ENCODE measurements at regions not wholly inside any gene's neighbourhood (a gene's known extent, or its start where the extent isn't known, plus 50 kb on each side); places are given as distances from the start of the nearest gene placed in this dataset.
"Not testable (repeated sequence)": the region's sequence is repeated elsewhere in the genome, so short reads cannot be mapped to it uniquely, and the experiment has no call there.

DNA sequence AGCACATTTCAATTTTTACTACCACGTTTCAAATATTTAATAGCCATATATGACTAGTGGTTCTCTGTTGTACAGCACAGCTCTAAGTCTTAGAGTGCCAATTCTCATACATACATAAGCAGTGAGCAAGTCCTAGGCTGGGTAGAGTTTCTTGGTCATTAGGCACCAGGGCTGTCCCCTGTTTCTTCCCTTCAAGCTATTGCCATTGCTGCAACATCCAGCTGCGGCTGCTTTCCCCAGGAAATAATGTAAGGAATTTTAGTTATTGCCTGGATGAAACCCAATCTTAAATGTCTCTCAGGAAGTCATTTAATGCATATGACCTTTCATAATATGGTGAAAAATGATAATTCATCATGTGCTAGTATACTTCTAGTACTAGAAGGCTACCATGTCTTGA is 74.1 kb upstream of the PPP3CA start:
- Histone ChIP-seq H3K9me3 (ENCODE audit: control insufficient read depth, low read depth, low read length) (peaks cover 3% of the 10 kb centered on the region), H3K4me3 (ENCODE audit: low read length) (no peak overlapping the region), H3K27ac (ENCODE audit: low read length) (no peak overlapping the region), H3K4me1 (ENCODE audit: control insufficient read depth, insufficient read depth, low read length) (peaks cover 5% of the 10 kb centered on the region), H3K36me3 (ENCODE audit: control insufficient read depth, insufficient read depth, low read length) (no peaks in the 10 kb centered on the region), H3K27me3 (ENCODE audit: control insufficient read depth, insufficient read depth, low read length) (no peaks in the 10 kb centered on the region)
- 85% methylated on average over 2 of the region's 2 CpGs for WGBS (ENCODE audit: insufficient coverage, low lambda C conversion rate)
- no peak for DNase-seq

GRCh38 chr4:101420661-101421060 is 73.3 kb upstream of the PPP3CA start:
- H3K27me3 ChIP-seq (ENCODE audit: control insufficient read depth, insufficient read depth, low read length) = no peaks in the 10 kb centered on the region
- H3K4me1 ChIP-seq (ENCODE audit: control insufficient read depth, insufficient read depth, low read length) = peaks cover 5% of the 10 kb centered on the region
- no peak overlapping the region for H3K27ac ChIP-seq (ENCODE audit: low read length)
- H3K4me3 ChIP-seq (ENCODE audit: low read length) = no peak overlapping the region
- no peak for DNase-seq
- peaks cover 3% of the 10 kb centered on the region for H3K9me3 ChIP-seq (ENCODE audit: control insufficient read depth, low read depth, low read length)
- no peaks in the 10 kb centered on the region for H3K36me3 ChIP-seq (ENCODE audit: control insufficient read depth, insufficient read depth, low read length)

GRCh38 chr4:101419336-101420135 is 72.2 kb upstream of the PPP3CA start:
- H3K36me3 ChIP-seq (ENCODE audit: control insufficient read depth, insufficient read depth, low read length) = no peaks in the 10 kb centered on the region
- H3K4me1 ChIP-seq (ENCODE audit: control insufficient read depth, insufficient read depth, low read length) = peaks cover 5% of the 10 kb centered on the region
- H3K27ac ChIP-seq (ENCODE audit: low read length) = no peak overlapping the region
- 0% methylated on average over 2 of the region's 5 CpGs for WGBS (ENCODE audit: insufficient coverage, low lambda C conversion rate)
- H3K9me3 ChIP-seq (ENCODE audit: control insufficient read depth, low read depth, low read length) = no peaks in the 10 kb centered on the region
- no peaks in the 10 kb centered on the region for H3K27me3 ChIP-seq (ENCODE audit: control insufficient read depth, insufficient read depth, low read length)
- peak in 1 of 2 donors; percentile 41 for DNase-seq
- no peak overlapping the region for H3K4me3 ChIP-seq (ENCODE audit: low read length)

DNA sequence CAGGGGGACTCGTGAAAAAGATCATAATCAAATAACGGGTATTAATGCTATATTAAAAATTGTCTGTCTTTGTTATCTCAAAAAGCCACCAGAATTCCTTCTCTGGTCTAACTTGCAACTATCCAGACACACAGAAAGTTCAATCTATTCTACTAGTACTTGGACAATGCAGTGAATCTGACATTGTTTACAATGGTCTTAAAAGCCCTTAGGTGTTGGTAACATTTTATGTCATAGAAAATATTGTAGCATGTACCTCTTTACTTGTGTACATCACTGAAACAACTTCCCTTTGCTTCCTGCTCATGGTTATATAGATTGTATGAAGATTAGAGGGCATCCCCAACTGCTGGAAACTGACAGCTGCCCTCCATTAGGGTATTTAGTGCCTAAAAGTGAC is 71.1 kb upstream of the PPP3CA start:
- no peaks in the 10 kb centered on the region for H3K27me3 ChIP-seq (ENCODE audit: control insufficient read depth, insufficient read depth, low read length)
- H3K4me1 ChIP-seq (ENCODE audit: control insufficient read depth, insufficient read depth, low read length) = peaks cover 5% of the 10 kb centered on the region
- H3K4me3 ChIP-seq (ENCODE audit: low read length) = no peak overlapping the region
- H3K9me3 ChIP-seq (ENCODE audit: control insufficient read depth, low read depth, low read length) = no peaks in the 10 kb centered on the region
- 73% methylated on average over 2 of the region's 2 CpGs for WGBS (ENCODE audit: insufficient coverage, low lambda C conversion rate)
- H3K27ac ChIP-seq (ENCODE audit: low read length) = no peak overlapping the region
- no peaks in the 10 kb centered on the region for H3K36me3 ChIP-seq (ENCODE audit: control insufficient read depth, insufficient read depth, low read length)
- no peak for DNase-seq

DNA sequence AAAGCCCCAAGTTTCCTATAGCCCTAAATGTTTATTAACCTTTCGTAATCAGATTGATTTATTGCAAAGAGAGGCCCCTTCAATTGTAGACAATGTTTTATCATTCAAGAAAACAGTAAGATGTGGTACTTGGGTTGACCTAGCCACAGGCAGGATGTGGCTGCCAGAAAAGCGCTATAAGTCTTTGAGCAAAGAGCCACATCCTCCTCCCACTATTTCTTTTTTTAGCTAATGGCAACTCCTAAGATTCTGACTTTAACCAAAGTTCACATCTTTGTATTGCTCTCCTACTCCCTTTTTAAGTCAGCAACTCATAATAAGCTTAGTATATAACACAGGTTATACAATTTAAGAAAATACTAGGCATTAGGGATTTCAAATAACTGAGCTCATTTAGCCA is 70.7 kb upstream of the PPP3CA start:
- Histone ChIP-seq H3K4me3 (ENCODE audit: low read length) (no peak overlapping the region), H3K9me3 (ENCODE audit: control insufficient read depth, low read depth, low read length) (no peaks in the 10 kb centered on the region), H3K27me3 (ENCODE audit: control insufficient read depth, insufficient read depth, low read length) (no peaks in the 10 kb centered on the region), H3K27ac (ENCODE audit: low read length) (no peak overlapping the region), H3K36me3 (ENCODE audit: control insufficient read depth, insufficient read depth, low read length) (no peaks in the 10 kb centered on the region), H3K4me1 (ENCODE audit: control insufficient read depth, insufficient read depth, low read length) (peaks cover 5% of the 10 kb centered on the region)
- peak in 1 of 2 donors; percentile 2 for DNase-seq
- 57% methylated on average over 1 of the region's 2 CpGs for WGBS (ENCODE audit: insufficient coverage, low lambda C conversion rate)

DNA sequence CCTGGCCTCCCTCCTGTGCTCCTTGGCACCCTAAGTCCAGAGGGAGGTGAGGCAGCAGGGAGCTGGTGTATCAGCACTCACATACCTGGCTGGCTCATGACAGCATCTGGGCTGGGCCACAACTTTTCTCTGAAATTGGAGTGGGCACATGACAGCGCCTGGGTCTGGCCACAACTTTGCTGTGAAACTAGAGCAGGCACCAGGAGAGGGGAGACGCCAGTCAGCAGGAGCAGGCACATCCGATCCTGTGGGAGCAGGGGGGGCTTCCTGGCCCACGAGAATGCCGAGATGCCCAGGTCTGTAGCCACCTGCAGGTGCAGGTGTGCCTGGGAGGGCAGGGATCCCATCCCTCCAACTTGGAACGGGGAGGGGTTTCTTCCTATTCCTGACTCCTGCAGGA is 69.7 kb upstream of the PPP3CA start:
- no peak overlapping the region for H3K4me3 ChIP-seq (ENCODE audit: low read length)
- H3K27me3 ChIP-seq (ENCODE audit: control insufficient read depth, insufficient read depth, low read length) = no peaks in the 10 kb centered on the region
- WGBS (ENCODE audit: insufficient coverage, low lambda C conversion rate) = no CpG with 5 or more reads among the region's 6 CpGs
- no peak for DNase-seq
- no peak overlapping the region for H3K27ac ChIP-seq (ENCODE audit: low read length)
- no peaks in the 10 kb centered on the region for H3K36me3 ChIP-seq (ENCODE audit: control insufficient read depth, insufficient read depth, low read length)
- H3K4me1 ChIP-seq (ENCODE audit: control insufficient read depth, insufficient read depth, low read length) = peaks cover 5% of the 10 kb centered on the region
- H3K9me3 ChIP-seq (ENCODE audit: control insufficient read depth, low read depth, low read length) = no peaks in the 10 kb centered on the region

- Histone ChIP-seq H3K4me3 (ENCODE audit: low read length) (no peak overlapping the region), H3K4me1 (ENCODE audit: control insufficient read depth, insufficient read depth, low read length) (peaks cover 5% of the 10 kb centered on the region), H3K27ac (ENCODE audit: low read length) (no peak overlapping the region), H3K36me3 (ENCODE audit: control insufficient read depth, insufficient read depth, low read length) (no peaks in the 10 kb centered on the region), H3K9me3 (ENCODE audit: control insufficient read depth, low read depth, low read length) (no peaks in the 10 kb centered on the region), H3K27me3 (ENCODE audit: control insufficient read depth, insufficient read depth, low read length) (no peaks in the 10 kb centered on the region)
- WGBS (ENCODE audit: insufficient coverage, low lambda C conversion rate) = no CpG with 5 or more reads among the region's 6 CpGs
- no peak for DNase-seq
Observed at GRCh38 chr4:101415962-101416361, 68.6 kb upstream of the PPP3CA start.

- no peaks in the 10 kb centered on the region for H3K9me3 ChIP-seq (ENCODE audit: control insufficient read depth, low read depth, low read length)
- no peak overlapping the region for H3K27ac ChIP-seq (ENCODE audit: low read length)
- H3K27me3 ChIP-seq (ENCODE audit: control insufficient read depth, insufficient read depth, low read length) = no peaks in the 10 kb centered on the region
- DNase-seq = no peak
- H3K4me1 ChIP-seq (ENCODE audit: control insufficient read depth, insufficient read depth, low read length) = peaks cover 3% of the 10 kb centered on the region
- 90% methylated on average over 1 of the region's 1 CpG for WGBS (ENCODE audit: insufficient coverage, low lambda C conversion rate)
- no peak overlapping the region for H3K4me3 ChIP-seq (ENCODE audit: low read length)
- H3K36me3 ChIP-seq (ENCODE audit: control insufficient read depth, insufficient read depth, low read length) = no peaks in the 10 kb centered on the region
Observed at GRCh38 chr4:101414496-101414895, 67.2 kb upstream of the PPP3CA start.

DNA sequence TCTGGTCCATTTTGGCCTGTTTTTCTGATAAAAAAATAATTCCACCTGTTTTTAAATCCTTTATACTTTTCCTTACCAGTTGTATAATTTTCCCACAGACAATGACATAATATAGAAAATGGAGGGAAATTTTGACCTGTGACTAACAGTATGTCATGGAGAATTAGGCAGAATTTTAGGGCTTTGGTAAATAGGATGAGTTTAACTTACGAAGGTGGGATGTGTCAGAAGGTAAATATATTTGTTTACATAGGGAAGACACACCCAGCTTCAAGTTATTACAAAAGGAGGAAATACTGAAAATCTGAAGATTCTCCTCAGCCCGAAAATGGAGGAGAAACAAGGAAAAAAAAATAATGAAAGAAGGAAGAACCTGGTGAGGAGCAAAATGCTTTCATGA is 64.6 kb upstream of the PPP3CA start:
- Histone ChIP-seq H3K9me3 (ENCODE audit: control insufficient read depth, low read depth, low read length) (no peaks in the 10 kb centered on the region), H3K4me1 (ENCODE audit: control insufficient read depth, insufficient read depth, low read length) (no peaks in the 10 kb centered on the region), H3K27me3 (ENCODE audit: control insufficient read depth, insufficient read depth, low read length) (no peaks in the 10 kb centered on the region), H3K36me3 (ENCODE audit: control insufficient read depth, insufficient read depth, low read length) (no peaks in the 10 kb centered on the region), H3K4me3 (ENCODE audit: low read length) (no peak overlapping the region), H3K27ac (ENCODE audit: low read length) (no peak overlapping the region)
- WGBS (ENCODE audit: insufficient coverage, low lambda C conversion rate) = 69% methylated on average over 2 of the region's 2 CpGs
- DNase-seq = no peak

DNA sequence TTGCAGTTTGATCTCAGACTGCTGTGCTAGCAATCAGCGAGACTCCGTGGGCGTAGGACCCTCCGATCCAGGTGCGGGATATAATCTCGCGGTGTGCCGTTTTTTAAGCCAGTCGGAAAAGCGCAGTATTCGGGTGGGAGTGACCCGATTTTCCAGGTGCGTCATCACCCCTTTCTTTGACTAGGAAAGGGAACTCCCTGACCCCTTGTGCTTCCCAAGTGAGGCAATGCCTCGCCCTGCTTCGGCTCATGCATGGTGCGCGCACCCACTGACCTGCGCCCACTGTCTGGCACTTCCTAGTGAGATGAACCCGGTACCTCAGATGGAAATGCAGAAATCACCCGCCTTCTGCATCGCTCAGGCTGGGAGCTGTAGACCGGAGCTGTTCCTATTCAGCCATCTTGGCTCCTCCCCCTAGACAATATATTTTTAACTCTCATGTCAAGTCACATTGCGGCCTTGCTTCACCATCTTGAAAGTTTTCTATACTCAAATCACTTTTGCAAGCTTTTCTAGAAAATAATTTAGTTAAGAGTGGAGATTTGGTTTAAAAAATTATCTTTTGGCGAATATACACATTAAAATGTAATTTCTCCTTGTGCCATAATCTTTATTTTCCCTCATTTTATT is 64.1 kb upstream of the PPP3CA start:
- WGBS (ENCODE audit: insufficient coverage, low lambda C conversion rate) = 90% methylated on average over 1 of the region's 24 CpGs
- H3K4me1 ChIP-seq (ENCODE audit: control insufficient read depth, insufficient read depth, low read length); H3K27me3 ChIP-seq (ENCODE audit: control insufficient read depth, insufficient read depth, low read length); H3K4me3 ChIP-seq (ENCODE audit: low read length); H3K36me3 ChIP-seq (ENCODE audit: control insufficient read depth, insufficient read depth, low read length); H3K9me3 ChIP-seq (ENCODE audit: control insufficient read depth, low read depth, low read length); H3K27ac ChIP-seq (ENCODE audit: low read length); DNase-seq: not testable (repeated sequence)

DNA sequence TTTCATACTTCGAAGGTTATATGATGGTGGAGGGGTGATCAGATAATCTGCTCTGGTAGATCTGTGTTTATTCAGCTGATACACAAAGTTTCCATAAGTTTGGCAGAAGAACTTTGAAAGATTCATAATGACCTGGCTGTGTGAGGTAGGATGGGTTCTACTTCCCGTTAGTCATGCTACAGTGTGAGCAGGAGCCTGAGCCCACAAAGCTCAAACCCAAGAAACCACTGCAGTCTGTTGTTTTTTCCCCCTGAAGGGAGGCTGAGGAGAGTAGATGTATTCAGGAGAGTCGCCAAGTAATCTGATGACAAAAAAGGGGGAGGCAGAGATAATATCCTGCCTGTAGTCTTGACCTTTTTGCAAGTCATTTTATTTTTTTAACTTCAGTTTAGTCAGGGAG is 52.8 kb upstream of the PPP3CA start:
- Histone ChIP-seq H3K4me3 (ENCODE audit: low read length) (no peak overlapping the region), H3K9me3 (ENCODE audit: control insufficient read depth, low read depth, low read length) (no peaks in the 10 kb centered on the region), H3K36me3 (ENCODE audit: control insufficient read depth, insufficient read depth, low read length) (no peaks in the 10 kb centered on the region), H3K4me1 (ENCODE audit: control insufficient read depth, insufficient read depth, low read length) (no peaks in the 10 kb centered on the region), H3K27me3 (ENCODE audit: control insufficient read depth, insufficient read depth, low read length) (no peaks in the 10 kb centered on the region), H3K27ac (ENCODE audit: low read length) (no peak overlapping the region)
- WGBS (ENCODE audit: insufficient coverage, low lambda C conversion rate) = 60% methylated on average over 1 of the region's 3 CpGs
- no peak for DNase-seq
